ENCODE measurements at regions not wholly inside any gene's neighbourhood (a gene's known extent, or its start where the extent isn't known, plus 50 kb on each side); places are given as distances from the start of the nearest gene placed in this dataset.
A peak's percentile ranks its signal among the peaks of the same experiment; 100 is the strongest.

- Histone ChIP-seq H3K4me3 (ENCODE audit: low read length) (no peak overlapping the region), H3K27me3 (ENCODE audit: control insufficient read depth, insufficient read depth, low read length, poor library complexity, severe bottlenecking) (no peaks in the 10 kb centered on the region), H3K9ac (ENCODE audit: extremely low read depth, low read length, poor library complexity, severe bottlenecking) (no peak overlapping the region), H3K4me1 (ENCODE audit: control insufficient read depth, insufficient read depth, low read length) (no peaks in the 10 kb centered on the region), H3K36me3 (ENCODE audit: control insufficient read depth, insufficient read depth, low read length) (no peaks in the 10 kb centered on the region), H3K27ac (ENCODE audit: low read depth, low read length) (no peak overlapping the region), H3K9me3 (ENCODE audit: control insufficient read depth, low read length) (peaks cover 10% of the 10 kb centered on the region)
- no peak for TF ChIP-seq CTCF (conservative IDR thresholded peaks at IDR 0.05)
- WGBS, 2 experiments (ENCODE audit: insufficient coverage in 1 of 2, insufficient read length in 1 of 2) = 80 to 95% methylated on average over 2 to 6 of the region's 7 CpGs
- Mint-ChIP-seq H3K27ac (no peak overlapping the region), H3K36me3 (ENCODE audit: low read depth) (peaks cover 7% of the 10 kb centered on the region), H3K4me3 (no peak overlapping the region), H3K9me3 (peaks cover 13% of the 10 kb centered on the region), H3K27me3 (ENCODE audit: insufficient read depth) (no peaks in the 10 kb centered on the region), H3K4me1 (peaks cover 17% of the 10 kb centered on the region)
- no peak for DNase-seq
Measured at GRCh38 chr10:90308223-90308622, 549.6 kb downstream of the HTR7 start.

GRCh38 chr10:90313576-90314325, 544.1 kb downstream of the HTR7 start:
- no peaks in the 10 kb centered on the region for H3K27me3 ChIP-seq (ENCODE audit: control insufficient read depth, insufficient read depth, low read length, poor library complexity, severe bottlenecking)
- peak overlapping the region; percentile 5 for H3K4me3 ChIP-seq (ENCODE audit: low read length)
- WGBS, 2 experiments (ENCODE audit: insufficient coverage in 1 of 2, insufficient read length in 1 of 2) = 82% methylated on average over 3 of the region's 3 CpGs; no CpG with 5 or more reads in 1 of the 2 experiments
- peaks cover 24% of the 10 kb centered on the region for H3K4me1 Mint-ChIP-seq
- no peak for DNase-seq
- peaks cover 8% of the 10 kb centered on the region for H3K9me3 ChIP-seq (ENCODE audit: control insufficient read depth, low read length)
- no peak overlapping the region for H3K9ac ChIP-seq (ENCODE audit: extremely low read depth, low read length, poor library complexity, severe bottlenecking)
- no peak overlapping the region for H3K4me3 Mint-ChIP-seq
- H3K4me1 ChIP-seq (ENCODE audit: control insufficient read depth, insufficient read depth, low read length) = no peaks in the 10 kb centered on the region
- H3K36me3 ChIP-seq (ENCODE audit: control insufficient read depth, insufficient read depth, low read length) = no peaks in the 10 kb centered on the region
- peaks cover 5% of the 10 kb centered on the region for H3K36me3 Mint-ChIP-seq (ENCODE audit: low read depth)
- no peak for TF ChIP-seq CTCF (conservative IDR thresholded peaks at IDR 0.05)
- H3K27ac ChIP-seq (ENCODE audit: low read depth, low read length) = no peak overlapping the region
- H3K27ac Mint-ChIP-seq = no peak overlapping the region
- no peaks in the 10 kb centered on the region for H3K27me3 Mint-ChIP-seq (ENCODE audit: insufficient read depth)
- H3K9me3 Mint-ChIP-seq = peaks cover 10% of the 10 kb centered on the region

GRCh38 chr10:90314718-90315117, 543.1 kb downstream of the HTR7 start:
- Histone ChIP-seq H3K4me1 (ENCODE audit: control insufficient read depth, insufficient read depth, low read length) (no peaks in the 10 kb centered on the region), H3K9me3 (ENCODE audit: control insufficient read depth, low read length) (no peaks in the 10 kb centered on the region), H3K36me3 (ENCODE audit: control insufficient read depth, insufficient read depth, low read length) (no peaks in the 10 kb centered on the region), H3K27ac (ENCODE audit: low read depth, low read length) (no peak overlapping the region), H3K4me3 (ENCODE audit: low read length) (no peak overlapping the region), H3K27me3 (ENCODE audit: control insufficient read depth, insufficient read depth, low read length, poor library complexity, severe bottlenecking) (no peaks in the 10 kb centered on the region), H3K9ac (ENCODE audit: extremely low read depth, low read length, poor library complexity, severe bottlenecking) (no peak overlapping the region)
- WGBS, 2 experiments (ENCODE audit: insufficient coverage in 1 of 2, insufficient read length in 1 of 2) = 86 to 89% methylated on average over 1 of the region's 1 CpG
- TF ChIP-seq CTCF (conservative IDR thresholded peaks at IDR 0.05) = no peak
- Mint-ChIP-seq H3K36me3 (ENCODE audit: low read depth) (no peaks in the 10 kb centered on the region), H3K9me3 (no peaks in the 10 kb centered on the region), H3K4me3 (no peak overlapping the region), H3K27ac (no peak overlapping the region), H3K4me1 (peaks cover 33% of the 10 kb centered on the region), H3K27me3 (ENCODE audit: insufficient read depth) (no peaks in the 10 kb centered on the region)
- DNase-seq = no peak
